Astrocyte (in vitro differentiated cells and primary cell): ENCODE measurements at regions not wholly inside any gene's neighbourhood (a gene's known extent, or its start where the extent isn't known, plus 50 kb on each side); places are given as distances from the start of the nearest gene placed in this dataset.

ENCODE experiments used
- EZH2 ChIP-seq: IDR thresholded peaks from 2 replicates; pipeline ENCODE4 v1.6.1; 2012; ENCODE audit warnings: mild to moderate bottlenecking, low read length, inconsistent platforms; ENCODE audit not compliant: insufficient read depth
- TF ChIP-seq, protein P1 (sequence below): IDR thresholded peaks from 2 replicates; pipeline ENCODE4 v1.5.1; 2011; ENCODE audit warnings: low read depth, mild to moderate bottlenecking, inconsistent platforms, low read length, moderate library complexity; ENCODE audit not compliant: insufficient read depth

DNA sequence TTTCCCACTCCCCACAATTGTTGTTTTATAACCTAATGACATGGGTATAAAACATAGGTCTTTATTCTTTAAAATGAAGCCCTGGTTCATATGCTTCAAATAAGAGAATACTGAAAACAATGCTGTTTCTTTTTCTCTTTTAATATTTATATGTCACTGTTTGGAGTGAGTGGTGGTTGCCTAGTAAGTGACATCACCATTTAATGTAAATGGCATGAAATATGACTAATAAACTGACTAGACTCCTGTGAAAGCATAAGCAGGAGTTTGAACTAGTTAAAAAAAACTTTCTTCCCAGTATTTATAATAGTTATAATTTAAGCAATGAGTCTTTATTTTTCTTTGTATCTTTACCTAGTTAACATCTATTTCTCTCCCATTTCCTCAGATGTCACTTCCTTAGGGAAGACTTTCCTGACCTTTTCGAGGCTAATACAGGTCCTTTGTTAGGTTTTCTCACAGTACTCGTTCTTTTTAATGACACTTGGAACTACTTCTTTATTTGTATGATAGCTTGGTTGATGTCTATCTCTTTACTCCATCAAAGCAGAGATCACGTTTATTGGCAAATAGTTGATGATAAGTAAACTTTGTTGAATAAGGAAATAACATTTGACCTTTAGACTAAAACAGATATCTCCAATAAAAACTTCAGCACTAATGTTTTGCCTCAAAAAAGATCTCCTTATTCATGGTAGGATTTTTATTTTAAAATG lies 105.4 kb upstream of the PDC start:
- TF ChIP-seq, protein P1, sequence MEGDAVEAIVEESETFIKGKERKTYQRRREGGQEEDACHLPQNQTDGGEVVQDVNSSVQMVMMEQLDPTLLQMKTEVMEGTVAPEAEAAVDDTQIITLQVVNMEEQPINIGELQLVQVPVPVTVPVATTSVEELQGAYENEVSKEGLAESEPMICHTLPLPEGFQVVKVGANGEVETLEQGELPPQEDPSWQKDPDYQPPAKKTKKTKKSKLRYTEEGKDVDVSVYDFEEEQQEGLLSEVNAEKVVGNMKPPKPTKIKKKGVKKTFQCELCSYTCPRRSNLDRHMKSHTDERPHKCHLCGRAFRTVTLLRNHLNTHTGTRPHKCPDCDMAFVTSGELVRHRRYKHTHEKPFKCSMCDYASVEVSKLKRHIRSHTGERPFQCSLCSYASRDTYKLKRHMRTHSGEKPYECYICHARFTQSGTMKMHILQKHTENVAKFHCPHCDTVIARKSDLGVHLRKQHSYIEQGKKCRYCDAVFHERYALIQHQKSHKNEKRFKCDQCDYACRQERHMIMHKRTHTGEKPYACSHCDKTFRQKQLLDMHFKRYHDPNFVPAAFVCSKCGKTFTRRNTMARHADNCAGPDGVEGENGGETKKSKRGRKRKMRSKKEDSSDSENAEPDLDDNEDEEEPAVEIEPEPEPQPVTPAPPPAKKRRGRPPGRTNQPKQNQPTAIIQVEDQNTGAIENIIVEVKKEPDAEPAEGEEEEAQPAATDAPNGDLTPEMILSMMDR, result no peak
- TF ChIP-seq EZH2, result no peak
